WTC11 (cell line): ENCODE measurements at regions not wholly inside any gene's neighbourhood (a gene's known extent, or its start where the extent isn't known, plus 50 kb on each side); places are given as distances from the start of the nearest gene placed in this dataset.

Experiments
- ATAC-seq: fragments of 200-7000 bp; cut with Tn5 transposase; 2 replicates; pipeline ENCODE4 v1.10.0; 2021; ENCODE audit warnings: mild to moderate bottlenecking, moderate library complexity
- CTCF ChIA-PET: fragments of 300-600 bp; sonication (Branson Sonifier 250); formaldehyde crosslinking; loops from one replicate; lab custom pipeline; 2021; ENCODE audit warnings: antibody characterized with exemption; lab: Charles Lee
- POLR2A ChIA-PET: fragments of 350-600 bp; sonication (Branson Sonifier 250); formaldehyde crosslinking; loops from one replicate; lab custom pipeline; 2021; ENCODE audit warnings: antibody characterized with exemption; lab: Charles Lee
- DNase-seq: peaks from one replicate; pipeline ENCODE4 v3.0.0; 2021; ENCODE audit warnings: low spot score
- H3K27ac Mint-ChIP-seq: 2 replicates; pipeline ENCODE4 v1.8.0; 2021; ENCODE audit warnings: mixed read lengths
- H3K27me3 Mint-ChIP-seq: 2 replicates; pipeline ENCODE4 v1.8.0; 2021; ENCODE audit warnings: low read depth, mild to moderate bottlenecking, moderate library complexity, mixed read lengths
- H3K36me3 Mint-ChIP-seq: 2 replicates; pipeline ENCODE4 v1.8.0; 2021; ENCODE audit warnings: mixed read lengths
- H3K4me1 Mint-ChIP-seq: 2 replicates; pipeline ENCODE4 v1.8.0; 2022; ENCODE audit warnings: mixed read lengths
- H3K4me3 Mint-ChIP-seq: 2 replicates; pipeline ENCODE4 v1.8.0; 2021; ENCODE audit warnings: mild to moderate bottlenecking, moderate library complexity, mixed read lengths
- H3K9me3 Mint-ChIP-seq: 2 replicates; pipeline ENCODE4 v1.8.0; 2021; ENCODE audit warnings: mixed read lengths
- ETV6 ChIP-seq: sonication (generic); formaldehyde crosslinking; IDR thresholded peaks from 2 replicates; pipeline ENCODE4 v1.8.1; 2022; ENCODE audit warnings: mild to moderate bottlenecking, missing genetic modification reagents
- FOXJ3 ChIP-seq: sonication (generic); formaldehyde crosslinking; IDR thresholded peaks from 2 replicates; pipeline ENCODE4 v1.9.0; 2021; ENCODE audit warnings: missing genetic modification reagents, mild to moderate bottlenecking, borderline replicate concordance
- FOXK1 ChIP-seq: sonication (generic); formaldehyde crosslinking; IDR thresholded peaks from 2 replicates; pipeline ENCODE4 v1.8.0; 2022; ENCODE audit warnings: mild to moderate bottlenecking, moderate library complexity, missing genetic modification reagents
- GTF2I ChIP-seq: fragments of 250-450 bp; sonication (Bioruptor Pico); conservative IDR thresholded peaks from 2 replicates; pipeline ENCODE4 v1.4.0; 2021; ENCODE audit warnings: mild to moderate bottlenecking
- MYBL2 ChIP-seq: sonication (generic); formaldehyde crosslinking; IDR thresholded peaks from 2 replicates; pipeline ENCODE4 v1.8.1; 2023; ENCODE audit warnings: mild to moderate bottlenecking, moderate library complexity, missing genetic modification reagents
- NFATC4 ChIP-seq: fragments of 250-450 bp; sonication (Bioruptor Pico); IDR thresholded peaks from 2 replicates; pipeline ENCODE4 v1.9.0; 2021; ENCODE audit warnings: mild to moderate bottlenecking
- NR1H2 ChIP-seq: sonication (generic); formaldehyde crosslinking; IDR thresholded peaks from 2 replicates; pipeline ENCODE4 v1.9.0; 2021; ENCODE audit warnings: mild to moderate bottlenecking, moderate library complexity, missing genetic modification reagents
- NR3C1 ChIP-seq: sonication (generic); formaldehyde crosslinking; conservative IDR thresholded peaks from 2 replicates; pipeline ENCODE4 v1.8.1; 2023; ENCODE audit warnings: low read depth, mild to moderate bottlenecking, missing genetic modification reagents
- OVOL2 ChIP-seq: fragments of 250-450 bp; sonication (Bioruptor Pico); IDR thresholded peaks from 2 replicates; pipeline ENCODE4 v1.9.0; 2021; ENCODE audit warnings: mild to moderate bottlenecking, borderline replicate concordance
- RELA ChIP-seq: sonication (generic); formaldehyde crosslinking; IDR thresholded peaks from 2 replicates; pipeline ENCODE4 v1.8.1; 2022; ENCODE audit warnings: missing genetic modification reagents, mild to moderate bottlenecking, borderline replicate concordance
- SMAD3 ChIP-seq: sonication (generic); formaldehyde crosslinking; IDR thresholded peaks from 2 replicates; pipeline ENCODE4 v1.8.0; 2022; ENCODE audit warnings: missing genetic modification reagents, mild to moderate bottlenecking, borderline replicate concordance
- SP1 ChIP-seq: sonication (generic); formaldehyde crosslinking; conservative IDR thresholded peaks from 2 replicates; pipeline ENCODE4 v1.8.1; 2022; ENCODE audit warnings: missing genetic modification reagents
- TP53 ChIP-seq: sonication (generic); formaldehyde crosslinking; IDR thresholded peaks from 2 replicates; pipeline ENCODE4 v1.8.1; 2023; ENCODE audit warnings: mild to moderate bottlenecking, missing genetic modification reagents
- ZNF138 ChIP-seq: sonication (generic); formaldehyde crosslinking; conservative IDR thresholded peaks from 2 replicates; pipeline ENCODE4 v1.8.1; 2022; ENCODE audit warnings: mild to moderate bottlenecking, moderate library complexity, missing genetic modification reagents
- ZNF219 ChIP-seq: sonication (generic); formaldehyde crosslinking; IDR thresholded peaks from 2 replicates; pipeline ENCODE4 v1.8.0; 2023; ENCODE audit warnings: missing genetic modification reagents, mild to moderate bottlenecking, borderline replicate concordance
- ZNF317 ChIP-seq: sonication (generic); formaldehyde crosslinking; IDR thresholded peaks from 2 replicates; pipeline ENCODE4 v1.8.1; 2023; ENCODE audit warnings: low read depth, mild to moderate bottlenecking, moderate library complexity, missing genetic modification reagents, borderline replicate concordance
- ZNF416 ChIP-seq: fragments of 250-450 bp; sonication (Bioruptor Pico); IDR thresholded peaks from 2 replicates; pipeline ENCODE4 v1.9.0; 2021; ENCODE audit warnings: mild to moderate bottlenecking, inconsistent platforms
- ZNF671 ChIP-seq: fragments of 250-450 bp; sonication (Bioruptor Pico); IDR thresholded peaks from 2 replicates; pipeline ENCODE4 v1.8.0; 2021; ENCODE audit warnings: mild to moderate bottlenecking
- TF ChIP-seq, protein P1 (sequence below): sonication (generic); formaldehyde crosslinking; IDR thresholded peaks from 2 replicates; pipeline ENCODE4 v1.8.1; 2022; ENCODE audit warnings: mild to moderate bottlenecking, moderate library complexity, missing genetic modification reagents
- TF ChIP-seq, protein P2 (sequence below): sonication (generic); formaldehyde crosslinking; IDR thresholded peaks from 2 replicates; pipeline ENCODE4 v1.8.1; 2022; ENCODE audit warnings: low read depth, mild to moderate bottlenecking, moderate library complexity, missing genetic modification reagents, borderline replicate concordance
- TF ChIP-seq, protein P3 (sequence below): sonication (generic); formaldehyde crosslinking; IDR thresholded peaks from 2 replicates; pipeline ENCODE4 v1.8.0; 2022; ENCODE audit warnings: mild to moderate bottlenecking, missing genetic modification reagents
- TF ChIP-seq, protein P4 (sequence below): sonication (generic); formaldehyde crosslinking; IDR thresholded peaks from 2 replicates; pipeline ENCODE4 v1.8.1; 2022; ENCODE audit warnings: mild to moderate bottlenecking, missing genetic modification reagents, moderate library complexity, borderline replicate concordance
- TF ChIP-seq, protein P5 (sequence below): sonication (generic); formaldehyde crosslinking; IDR thresholded peaks from 2 replicates; pipeline ENCODE4 v1.8.1; 2022; ENCODE audit warnings: low read depth, missing genetic modification reagents, borderline replicate concordance

DNA sequence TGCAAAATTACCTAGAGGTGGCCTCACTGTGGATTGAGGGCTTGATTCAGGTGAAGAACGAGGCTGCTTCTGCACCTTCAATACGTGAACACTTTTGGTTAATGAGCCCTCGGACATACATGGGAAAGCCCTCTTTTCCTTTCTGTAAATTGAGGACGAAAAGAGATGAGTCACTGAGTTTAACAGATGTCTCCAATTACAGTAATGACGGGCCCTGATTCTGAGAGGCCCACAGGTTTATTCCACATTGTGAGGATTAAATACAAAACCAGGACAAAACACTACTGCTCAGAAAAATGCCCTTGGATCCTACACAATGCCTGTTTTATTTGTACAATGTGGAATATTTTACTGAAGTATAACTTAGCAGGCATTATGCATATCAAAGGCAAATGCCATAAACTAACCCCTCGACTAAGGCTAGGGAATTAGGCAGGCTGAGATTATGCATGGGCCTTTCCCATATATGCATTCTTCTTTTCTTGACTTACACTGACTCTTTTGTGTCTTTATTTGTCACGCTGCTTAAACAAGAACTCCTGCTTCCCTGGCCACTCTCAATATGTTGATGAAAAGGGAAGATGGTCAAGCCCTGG is 819.9 kb downstream of the OLFM4 start (continued):
- TF ChIP-seq FOXJ3 (no peak), GTF2I (no peak), RELA (CRISPR knock-in tag) (no peak)
- TF ChIP-seq, protein P1, sequence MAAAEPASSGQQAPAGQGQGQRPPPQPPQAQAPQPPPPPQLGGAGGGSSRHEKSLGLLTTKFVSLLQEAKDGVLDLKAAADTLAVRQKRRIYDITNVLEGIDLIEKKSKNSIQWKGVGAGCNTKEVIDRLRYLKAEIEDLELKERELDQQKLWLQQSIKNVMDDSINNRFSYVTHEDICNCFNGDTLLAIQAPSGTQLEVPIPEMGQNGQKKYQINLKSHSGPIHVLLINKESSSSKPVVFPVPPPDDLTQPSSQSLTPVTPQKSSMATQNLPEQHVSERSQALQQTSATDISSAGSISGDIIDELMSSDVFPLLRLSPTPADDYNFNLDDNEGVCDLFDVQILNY (CRISPR knock-in tag): no peak
- TF ChIP-seq, protein P2, sequence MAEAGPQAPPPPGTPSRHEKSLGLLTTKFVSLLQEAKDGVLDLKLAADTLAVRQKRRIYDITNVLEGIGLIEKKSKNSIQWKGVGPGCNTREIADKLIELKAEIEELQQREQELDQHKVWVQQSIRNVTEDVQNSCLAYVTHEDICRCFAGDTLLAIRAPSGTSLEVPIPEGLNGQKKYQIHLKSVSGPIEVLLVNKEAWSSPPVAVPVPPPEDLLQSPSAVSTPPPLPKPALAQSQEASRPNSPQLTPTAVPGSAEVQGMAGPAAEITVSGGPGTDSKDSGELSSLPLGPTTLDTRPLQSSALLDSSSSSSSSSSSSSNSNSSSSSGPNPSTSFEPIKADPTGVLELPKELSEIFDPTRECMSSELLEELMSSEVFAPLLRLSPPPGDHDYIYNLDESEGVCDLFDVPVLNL: no peak

DNA sequence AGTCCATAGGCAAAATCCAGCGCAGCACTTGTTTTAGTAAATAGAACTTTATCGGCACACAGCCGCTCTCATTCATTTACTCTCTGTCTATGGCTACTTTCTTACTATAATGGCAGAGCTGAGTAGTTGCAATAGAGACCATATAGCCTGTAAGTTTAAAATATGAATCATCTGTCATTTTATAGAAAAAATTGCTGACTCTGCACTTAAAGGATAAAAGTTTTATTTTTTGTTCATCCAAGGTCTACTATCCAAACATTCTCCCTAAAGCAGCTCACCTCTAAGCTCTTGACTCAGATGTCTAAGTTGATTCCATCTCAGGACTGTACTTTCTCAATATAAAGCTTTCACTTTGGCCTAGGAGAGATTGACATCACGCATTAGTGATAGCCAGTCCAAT is 825.7 kb downstream of the OLFM4 start:
- DNase-seq: no peak
- Mint-ChIP-seq H3K36me3 (no peaks in the 10 kb centered on the region), H3K27ac (no peak overlapping the region), H3K9me3 (no peaks in the 10 kb centered on the region), H3K4me3 (no peak overlapping the region), H3K27me3 (no peaks in the 10 kb centered on the region), H3K4me1 (peaks cover 3% of the 10 kb centered on the region)
- TF ChIP-seq ZNF416 (no peak), GTF2I (no peak), ZNF671 (CRISPR knock-in tag) (no peak), SMAD3 (CRISPR knock-in tag) (no peak), ETV6 (no peak), NR3C1 (no peak), NFATC4 (CRISPR knock-in tag) (no peak), ZNF219 (no peak), OVOL2 (CRISPR knock-in tag) (no peak), FOXK1 (CRISPR knock-in tag) (no peak), SP1 (no peak), NR1H2 (CRISPR knock-in tag) (no peak), ZNF138 (no peak), MYBL2 (CRISPR knock-in tag) (no peak), TP53 (CRISPR knock-in tag) (no peak), ZNF317 (CRISPR knock-in tag) (no peak)
- TF ChIP-seq, protein P3, sequence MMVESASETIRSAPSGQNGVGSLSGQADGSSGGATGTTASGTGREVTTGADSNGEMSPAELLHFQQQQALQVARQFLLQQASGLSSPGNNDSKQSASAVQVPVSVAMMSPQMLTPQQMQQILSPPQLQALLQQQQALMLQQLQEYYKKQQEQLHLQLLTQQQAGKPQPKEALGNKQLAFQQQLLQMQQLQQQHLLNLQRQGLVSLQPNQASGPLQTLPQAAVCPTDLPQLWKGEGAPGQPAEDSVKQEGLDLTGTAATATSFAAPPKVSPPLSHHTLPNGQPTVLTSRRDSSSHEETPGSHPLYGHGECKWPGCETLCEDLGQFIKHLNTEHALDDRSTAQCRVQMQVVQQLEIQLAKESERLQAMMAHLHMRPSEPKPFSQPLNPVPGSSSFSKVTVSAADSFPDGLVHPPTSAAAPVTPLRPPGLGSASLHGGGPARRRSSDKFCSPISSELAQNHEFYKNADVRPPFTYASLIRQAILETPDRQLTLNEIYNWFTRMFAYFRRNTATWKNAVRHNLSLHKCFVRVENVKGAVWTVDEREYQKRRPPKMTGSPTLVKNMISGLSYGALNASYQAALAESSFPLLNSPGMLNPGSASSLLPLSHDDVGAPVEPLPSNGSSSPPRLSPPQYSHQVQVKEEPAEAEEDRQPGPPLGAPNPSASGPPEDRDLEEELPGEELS (CRISPR knock-in tag): no peak
- TF ChIP-seq, protein P4, sequence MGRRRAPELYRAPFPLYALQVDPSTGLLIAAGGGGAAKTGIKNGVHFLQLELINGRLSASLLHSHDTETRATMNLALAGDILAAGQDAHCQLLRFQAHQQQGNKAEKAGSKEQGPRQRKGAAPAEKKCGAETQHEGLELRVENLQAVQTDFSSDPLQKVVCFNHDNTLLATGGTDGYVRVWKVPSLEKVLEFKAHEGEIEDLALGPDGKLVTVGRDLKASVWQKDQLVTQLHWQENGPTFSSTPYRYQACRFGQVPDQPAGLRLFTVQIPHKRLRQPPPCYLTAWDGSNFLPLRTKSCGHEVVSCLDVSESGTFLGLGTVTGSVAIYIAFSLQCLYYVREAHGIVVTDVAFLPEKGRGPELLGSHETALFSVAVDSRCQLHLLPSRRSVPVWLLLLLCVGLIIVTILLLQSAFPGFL (CRISPR knock-in tag): no peak
- TF ChIP-seq, protein P5, sequence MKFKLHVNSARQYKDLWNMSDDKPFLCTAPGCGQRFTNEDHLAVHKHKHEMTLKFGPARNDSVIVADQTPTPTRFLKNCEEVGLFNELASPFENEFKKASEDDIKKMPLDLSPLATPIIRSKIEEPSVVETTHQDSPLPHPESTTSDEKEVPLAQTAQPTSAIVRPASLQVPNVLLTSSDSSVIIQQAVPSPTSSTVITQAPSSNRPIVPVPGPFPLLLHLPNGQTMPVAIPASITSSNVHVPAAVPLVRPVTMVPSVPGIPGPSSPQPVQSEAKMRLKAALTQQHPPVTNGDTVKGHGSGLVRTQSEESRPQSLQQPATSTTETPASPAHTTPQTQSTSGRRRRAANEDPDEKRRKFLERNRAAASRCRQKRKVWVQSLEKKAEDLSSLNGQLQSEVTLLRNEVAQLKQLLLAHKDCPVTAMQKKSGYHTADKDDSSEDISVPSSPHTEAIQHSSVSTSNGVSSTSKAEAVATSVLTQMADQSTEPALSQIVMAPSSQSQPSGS (CRISPR knock-in tag): no peak
- TF ChIP-seq, protein P1 (CRISPR knock-in tag): no peak
- CTCF ChIA-PET: no interaction called here
- POLR2A ChIA-PET: no interaction called here
- ATAC-seq: no peak
